ENCODE measurements at regions not wholly inside any gene's neighbourhood (a gene's known extent, or its start where the extent isn't known, plus 50 kb on each side); places are given as distances from the start of the nearest gene placed in this dataset. TPM values are rescaled to one million over a fixed set of nuclear protein-coding genes. Genes with fewer than 3 reads are reported as not detected.
"Not testable (repeated sequence)": the region's sequence is repeated elsewhere in the genome, so short reads cannot be mapped to it uniquely, and the experiment has no call there.

- no peak overlapping the region for H3K4me3 ChIP-seq (ENCODE audit: low read length in 3 of 3)
- H3K27ac ChIP-seq (ENCODE audit: low read depth, low read length) = no peak overlapping the region
- H3K4me1 ChIP-seq (ENCODE audit: control insufficient read depth in 3 of 3, insufficient read depth in 3 of 3, low read length in 3 of 3) = no peaks in the 10 kb centered on the region
- H3K36me3 ChIP-seq (ENCODE audit: control insufficient read depth in 3 of 3, insufficient read depth in 3 of 3, low read length in 3 of 3) = no peaks in the 10 kb centered on the region
- H3K9ac ChIP-seq (ENCODE audit: low read depth in 1 of 3, low read length in 3 of 3) = no peak overlapping the region
- H3K9me3 ChIP-seq (ENCODE audit: control insufficient read depth in 3 of 3, low read length in 3 of 3) = no peaks in the 10 kb centered on the region
- H3K27me3 ChIP-seq (ENCODE audit: control insufficient read depth in 3 of 3, insufficient read depth in 3 of 3, low read length in 3 of 3) = no peaks in the 10 kb centered on the region
Observed at GRCh38 chr6:15171026-15171425, 74.8 kb upstream of the JARID2 start.

- no peaks in the 10 kb centered on the region for H3K4me1 ChIP-seq (ENCODE audit: control insufficient read depth in 3 of 3, insufficient read depth in 3 of 3, low read length in 3 of 3)
- H3K27me3 ChIP-seq (ENCODE audit: control insufficient read depth in 3 of 3, insufficient read depth in 3 of 3, low read length in 3 of 3) = no peaks in the 10 kb centered on the region
- no peaks in the 10 kb centered on the region for H3K36me3 ChIP-seq (ENCODE audit: control insufficient read depth in 3 of 3, insufficient read depth in 3 of 3, low read length in 3 of 3)
- no peak overlapping the region for H3K9ac ChIP-seq (ENCODE audit: low read depth in 1 of 3, low read length in 3 of 3)
- no peak overlapping the region for H3K4me3 ChIP-seq (ENCODE audit: low read length in 3 of 3)
- H3K27ac ChIP-seq (ENCODE audit: low read depth, low read length) = no peak overlapping the region
- no peaks in the 10 kb centered on the region for H3K9me3 ChIP-seq (ENCODE audit: control insufficient read depth in 3 of 3, low read length in 3 of 3)
Observed at GRCh38 chr6:15176816-15177370, 69.0 kb upstream of the JARID2 start.

GRCh38 chr6:15183979-15184378 is 61.9 kb upstream of the JARID2 start:
- Histone ChIP-seq H3K9me3 (ENCODE audit: control insufficient read depth in 3 of 3, low read length in 3 of 3) (no peaks in the 10 kb centered on the region), H3K4me1 (ENCODE audit: control insufficient read depth in 3 of 3, insufficient read depth in 3 of 3, low read length in 3 of 3) (no peaks in the 10 kb centered on the region), H3K27ac (ENCODE audit: low read depth, low read length) (no peak overlapping the region), H3K36me3 (ENCODE audit: control insufficient read depth in 3 of 3, insufficient read depth in 3 of 3, low read length in 3 of 3) (no peaks in the 10 kb centered on the region), H3K4me3 (ENCODE audit: low read length in 3 of 3) (no peak overlapping the region), H3K9ac (ENCODE audit: low read depth in 1 of 3, low read length in 3 of 3) (no peak overlapping the region), H3K27me3 (ENCODE audit: control insufficient read depth in 3 of 3, insufficient read depth in 3 of 3, low read length in 3 of 3) (no peaks in the 10 kb centered on the region)

GRCh38 chr6:15184441-15184861 is 61.4 kb upstream of the JARID2 start:
- H3K27ac ChIP-seq (ENCODE audit: low read depth, low read length) = no peak overlapping the region
- H3K4me3 ChIP-seq (ENCODE audit: low read length in 3 of 3) = no peak overlapping the region
- no peak overlapping the region for H3K9ac ChIP-seq (ENCODE audit: low read depth in 1 of 3, low read length in 3 of 3)

GRCh38 chr6:15185111-15185510 is 60.8 kb upstream of the JARID2 start:
- H3K27ac ChIP-seq (ENCODE audit: low read depth, low read length); H3K9ac ChIP-seq (ENCODE audit: low read depth in 1 of 3, low read length in 3 of 3); H3K27me3 ChIP-seq (ENCODE audit: control insufficient read depth in 3 of 3, insufficient read depth in 3 of 3, low read length in 3 of 3); H3K4me1 ChIP-seq (ENCODE audit: control insufficient read depth in 3 of 3, insufficient read depth in 3 of 3, low read length in 3 of 3); H3K9me3 ChIP-seq (ENCODE audit: control insufficient read depth in 3 of 3, low read length in 3 of 3); H3K4me3 ChIP-seq (ENCODE audit: low read length in 3 of 3); H3K36me3 ChIP-seq (ENCODE audit: control insufficient read depth in 3 of 3, insufficient read depth in 3 of 3, low read length in 3 of 3): not testable (repeated sequence)

More at GRCh38 chr6:15184441-15184861, 61.4 kb upstream of the JARID2 start:
- Histone ChIP-seq H3K36me3 (ENCODE audit: control insufficient read depth in 3 of 3, insufficient read depth in 3 of 3, low read length in 3 of 3) (no peaks in the 10 kb centered on the region), H3K4me1 (ENCODE audit: control insufficient read depth in 3 of 3, insufficient read depth in 3 of 3, low read length in 3 of 3) (no peaks in the 10 kb centered on the region), H3K27me3 (ENCODE audit: control insufficient read depth in 3 of 3, insufficient read depth in 3 of 3, low read length in 3 of 3) (no peaks in the 10 kb centered on the region), H3K9me3 (ENCODE audit: control insufficient read depth in 3 of 3, low read length in 3 of 3) (no peaks in the 10 kb centered on the region)

GRCh38 chr6:15193451-15193850 is 52.4 kb upstream of the JARID2 start:
- H3K36me3 ChIP-seq (ENCODE audit: control insufficient read depth in 3 of 3, insufficient read depth in 3 of 3, low read length in 3 of 3); H3K27me3 ChIP-seq (ENCODE audit: control insufficient read depth in 3 of 3, insufficient read depth in 3 of 3, low read length in 3 of 3); H3K27ac ChIP-seq (ENCODE audit: low read depth, low read length); H3K4me3 ChIP-seq (ENCODE audit: low read length in 3 of 3); H3K4me1 ChIP-seq (ENCODE audit: control insufficient read depth in 3 of 3, insufficient read depth in 3 of 3, low read length in 3 of 3); H3K9ac ChIP-seq (ENCODE audit: low read depth in 1 of 3, low read length in 3 of 3); H3K9me3 ChIP-seq (ENCODE audit: control insufficient read depth in 3 of 3, low read length in 3 of 3): not testable (repeated sequence)

- Histone ChIP-seq H3K4me3 (ENCODE audit: low read length in 3 of 3) (no peak overlapping the region), H3K4me1 (ENCODE audit: control insufficient read depth in 3 of 3, insufficient read depth in 3 of 3, low read length in 3 of 3) (no peaks in the 10 kb centered on the region), H3K9me3 (ENCODE audit: control insufficient read depth in 3 of 3, low read length in 3 of 3) (no peaks in the 10 kb centered on the region), H3K9ac (ENCODE audit: low read depth in 1 of 3, low read length in 3 of 3) (no peak overlapping the region), H3K36me3 (ENCODE audit: control insufficient read depth in 3 of 3, insufficient read depth in 3 of 3, low read length in 3 of 3) (no peaks in the 10 kb centered on the region), H3K27me3 (ENCODE audit: control insufficient read depth in 3 of 3, insufficient read depth in 3 of 3, low read length in 3 of 3) (no peaks in the 10 kb centered on the region), H3K27ac (ENCODE audit: low read depth, low read length) (no peak overlapping the region)
Observed at GRCh38 chr6:15194453-15194852, 51.4 kb upstream of the JARID2 start.

Small RNA genes lying in the stretch of these regions (small RNA-seq; reads per million reads assigned to genes)
- not detected for gene RN7SL332P
- gene RNU6-793P = not detected
